Type B pancreatic cell (in vitro differentiated cells): ENCODE measurements at regions not wholly inside any gene's neighbourhood (a gene's known extent, or its start where the extent isn't known, plus 50 kb on each side); places are given as distances from the start of the nearest gene placed in this dataset.

Source experiments
- DNase-seq: peaks from one replicate; pipeline ENCODE4 v3.0.0; 2021; ENCODE audit warnings: mixed read lengths; ENCODE audit not compliant: unreplicated experiment; ENCODE audit errors: extremely low spot score
- H3K27ac Mint-ChIP-seq: 2 replicates; pipeline ENCODE4 v1.8.0; 2021; ENCODE audit warnings: mild to moderate bottlenecking, mixed read lengths
- H3K27me3 Mint-ChIP-seq: 2 replicates; pipeline ENCODE4 v1.8.0; 2021; ENCODE audit warnings: mixed read lengths
- H3K36me3 Mint-ChIP-seq: 2 replicates; pipeline ENCODE4 v1.8.0; 2021; ENCODE audit warnings: mixed read lengths
- H3K4me1 Mint-ChIP-seq: one replicate; pipeline ENCODE4 v1.8.0; 2021; ENCODE audit warnings: mixed read lengths; ENCODE audit not compliant: unreplicated experiment
- H3K4me3 Mint-ChIP-seq: 2 replicates; pipeline ENCODE4 v1.8.0; 2021; ENCODE audit warnings: mild to moderate bottlenecking, mixed read lengths
- H3K9me3 Mint-ChIP-seq: 2 replicates; pipeline ENCODE4 v1.8.0; 2021; ENCODE audit warnings: mixed read lengths
- CTCF ChIP-seq: fragments of 200-600 bp; sonication (generic); conservative IDR thresholded peaks from 2 replicates; pipeline ENCODE4 v1.5.0; 2021; ENCODE audit warnings: antibody characterized with exemption, mild to moderate bottlenecking

- no peak for DNase-seq
- H3K9me3 Mint-ChIP-seq: no peaks in the 10 kb centered on the region
- no peak overlapping the region for H3K4me3 Mint-ChIP-seq
- no peaks in the 10 kb centered on the region for H3K27me3 Mint-ChIP-seq
- peaks cover 16% of the 10 kb centered on the region for H3K4me1 Mint-ChIP-seq
- TF ChIP-seq CTCF: no peak
- H3K36me3 Mint-ChIP-seq: peaks cover 23% of the 10 kb centered on the region
- H3K27ac Mint-ChIP-seq: no peak overlapping the region
Measured at GRCh38 chr15:62748196-62748595, 294.4 kb upstream of the TPM1 start.

- H3K27me3 Mint-ChIP-seq: no peaks in the 10 kb centered on the region
- H3K27ac Mint-ChIP-seq: no peak overlapping the region
- DNase-seq: no peak
- H3K4me3 Mint-ChIP-seq: no peak overlapping the region
- H3K9me3 Mint-ChIP-seq: no peaks in the 10 kb centered on the region
- no peak for TF ChIP-seq CTCF
- H3K4me1 Mint-ChIP-seq: peaks cover 10% of the 10 kb centered on the region
- H3K36me3 Mint-ChIP-seq: peaks cover 30% of the 10 kb centered on the region
Measured at GRCh38 chr15:62749036-62749815, 293.3 kb upstream of the TPM1 start.

- no peak for DNase-seq
- Mint-ChIP-seq H3K9me3 (no peaks in the 10 kb centered on the region), H3K27ac (no peak overlapping the region), H3K27me3 (no peaks in the 10 kb centered on the region), H3K4me3 (no peak overlapping the region), H3K36me3 (peaks cover 27% of the 10 kb centered on the region), H3K4me1 (peaks cover 8% of the 10 kb centered on the region)
- no peak for TF ChIP-seq CTCF
Measured at GRCh38 chr15:62750471-62750870, 292.1 kb upstream of the TPM1 start.

- Mint-ChIP-seq H3K4me1 (peaks cover 14% of the 10 kb centered on the region), H3K9me3 (no peaks in the 10 kb centered on the region), H3K36me3 (peaks cover 32% of the 10 kb centered on the region), H3K4me3 (no peak overlapping the region), H3K27me3 (no peaks in the 10 kb centered on the region), H3K27ac (no peak overlapping the region)
- DNase-seq: no peak
- no peak for TF ChIP-seq CTCF
Measured at GRCh38 chr15:62752657-62753517, 289.7 kb upstream of the TPM1 start.

- TF ChIP-seq CTCF: no peak
- Mint-ChIP-seq H3K4me1 (peaks cover 22% of the 10 kb centered on the region), H3K27me3 (no peaks in the 10 kb centered on the region), H3K36me3 (peaks cover 29% of the 10 kb centered on the region), H3K9me3 (no peaks in the 10 kb centered on the region), H3K4me3 (no peak overlapping the region), H3K27ac (no peak overlapping the region)
- DNase-seq: no peak
Measured at GRCh38 chr15:62753518-62754221, 288.9 kb upstream of the TPM1 start.
